ENCODE measurements at regions not wholly inside any gene's neighbourhood (a gene's known extent, or its start where the extent isn't known, plus 50 kb on each side); places are given as distances from the start of the nearest gene placed in this dataset.

- TF ChIP-seq CTCF (IDR thresholded peaks at IDR 0.05): no peak
- no peak overlapping the region for H3K4me3 ChIP-seq
- no peak overlapping the region for H3K27ac ChIP-seq
- DNase-seq (ENCODE audit: low spot score): peak; percentile 63
Measured at GRCh38 chr2:43034242-43034619, 192.2 kb downstream of the ZFP36L2 start.

DNA sequence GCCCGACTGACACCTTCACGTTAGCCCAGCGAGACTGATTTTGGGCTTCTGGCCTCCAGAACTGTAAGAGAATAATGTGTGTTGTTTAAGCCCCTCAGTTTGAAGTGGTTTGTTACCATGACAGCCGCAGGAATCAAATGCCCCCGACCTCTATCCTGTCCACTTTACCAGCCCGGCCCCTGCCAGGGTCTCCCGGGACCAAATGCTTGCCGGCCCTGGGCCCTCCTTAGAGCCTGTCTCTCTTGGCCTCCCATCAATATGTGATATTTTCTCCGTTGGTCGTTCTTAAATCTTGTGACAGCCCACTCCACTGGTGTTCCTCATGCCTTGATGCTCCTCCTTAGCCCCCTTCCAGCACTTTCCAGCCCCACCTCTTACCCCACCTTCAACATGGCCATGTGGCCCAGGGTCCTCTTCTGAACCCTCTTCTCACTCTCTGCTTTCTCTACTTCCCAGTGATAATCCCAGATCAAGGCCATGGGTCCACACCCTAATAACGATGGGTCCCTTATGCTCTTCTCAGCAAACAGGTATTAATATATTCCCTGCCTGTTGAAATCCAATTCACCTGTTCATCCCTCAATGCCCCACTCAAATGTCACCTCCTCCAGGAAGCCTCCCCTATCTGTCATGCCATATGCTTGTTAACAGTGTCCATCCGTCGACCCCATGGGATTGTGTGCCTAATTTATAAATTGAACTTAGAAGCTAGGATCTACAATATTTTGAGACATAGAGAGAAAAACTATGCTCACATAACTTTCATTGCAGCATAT lies 192.8 kb downstream of the ZFP36L2 start:
- H3K27ac ChIP-seq: peak overlapping the region in 1 of 2 donors; percentile 70
- DNase-seq (ENCODE audit: low spot score): peak; percentile 50

GRCh38 chr2:43033016-43033270 lies 193.5 kb downstream of the ZFP36L2 start:
- peak; percentile 43 for DNase-seq (ENCODE audit: low spot score)
- Histone ChIP-seq H3K27ac (peak overlapping the region; percentile 51 to 70), H3K4me3 (no peak overlapping the region)
- TF ChIP-seq CTCF (IDR thresholded peaks at IDR 0.05): no peak

More for the DNA sequence above, 192.8 kb downstream of the ZFP36L2 start:
- TF ChIP-seq CTCF (IDR thresholded peaks at IDR 0.05): no peak
- H3K4me3 ChIP-seq: no peak overlapping the region

DNA sequence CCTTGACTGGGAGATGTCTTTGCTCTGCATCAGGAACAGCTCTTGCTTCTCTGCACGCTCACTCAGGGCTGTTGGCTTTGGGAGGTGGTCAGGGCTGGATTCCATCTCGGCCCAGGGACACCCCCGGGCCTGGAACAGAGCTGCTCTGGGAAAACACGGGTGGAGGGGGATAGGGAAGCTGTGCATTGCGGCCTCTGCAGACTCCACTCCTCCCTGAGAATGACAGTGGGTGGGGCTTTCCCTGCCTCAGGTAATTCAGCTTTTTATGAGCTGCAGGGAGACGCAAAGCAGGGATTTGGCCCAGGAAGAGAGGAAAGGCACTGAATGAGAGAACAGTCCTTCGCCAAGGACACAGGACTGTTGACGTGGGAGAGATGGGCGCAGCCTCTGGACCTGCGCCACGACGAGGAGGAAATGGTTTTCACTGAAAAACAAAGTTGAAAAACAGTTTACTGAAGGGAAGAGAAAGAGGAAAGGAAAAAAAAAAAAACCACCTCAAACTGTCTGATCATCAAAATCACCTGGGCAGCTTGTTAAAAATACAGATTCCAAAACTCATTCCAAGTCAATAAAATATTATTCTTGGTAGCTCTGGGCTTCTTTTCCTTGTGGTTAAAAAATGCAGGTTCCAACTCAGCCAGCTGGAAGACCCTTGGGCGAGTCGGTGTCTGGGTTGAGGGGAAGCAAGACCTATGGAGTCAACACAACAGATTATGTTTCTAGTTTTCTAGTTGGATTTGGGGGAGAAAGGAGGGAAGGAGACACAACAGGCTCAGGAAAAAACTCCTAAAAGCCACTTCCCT lies 194.0 kb downstream of the ZFP36L2 start:
- no peak for TF ChIP-seq CTCF (IDR thresholded peaks at IDR 0.05)

GRCh38 chr2:43031471-43032212 lies 194.8 kb downstream of the ZFP36L2 start:
- TF ChIP-seq CTCF (IDR thresholded peaks at IDR 0.05): no peak
- DNase-seq (ENCODE audit: low spot score): peak; percentile 16
- no peak overlapping the region for H3K4me3 ChIP-seq
- peak overlapping the region; percentile 51 to 85 for H3K27ac ChIP-seq

More for the DNA sequence above, 194.0 kb downstream of the ZFP36L2 start:
- peak; percentile 77 for DNase-seq (ENCODE audit: low spot score)
- H3K4me3 ChIP-seq: no peak overlapping the region
- peak overlapping the region; percentile 51 to 85 for H3K27ac ChIP-seq

DNA sequence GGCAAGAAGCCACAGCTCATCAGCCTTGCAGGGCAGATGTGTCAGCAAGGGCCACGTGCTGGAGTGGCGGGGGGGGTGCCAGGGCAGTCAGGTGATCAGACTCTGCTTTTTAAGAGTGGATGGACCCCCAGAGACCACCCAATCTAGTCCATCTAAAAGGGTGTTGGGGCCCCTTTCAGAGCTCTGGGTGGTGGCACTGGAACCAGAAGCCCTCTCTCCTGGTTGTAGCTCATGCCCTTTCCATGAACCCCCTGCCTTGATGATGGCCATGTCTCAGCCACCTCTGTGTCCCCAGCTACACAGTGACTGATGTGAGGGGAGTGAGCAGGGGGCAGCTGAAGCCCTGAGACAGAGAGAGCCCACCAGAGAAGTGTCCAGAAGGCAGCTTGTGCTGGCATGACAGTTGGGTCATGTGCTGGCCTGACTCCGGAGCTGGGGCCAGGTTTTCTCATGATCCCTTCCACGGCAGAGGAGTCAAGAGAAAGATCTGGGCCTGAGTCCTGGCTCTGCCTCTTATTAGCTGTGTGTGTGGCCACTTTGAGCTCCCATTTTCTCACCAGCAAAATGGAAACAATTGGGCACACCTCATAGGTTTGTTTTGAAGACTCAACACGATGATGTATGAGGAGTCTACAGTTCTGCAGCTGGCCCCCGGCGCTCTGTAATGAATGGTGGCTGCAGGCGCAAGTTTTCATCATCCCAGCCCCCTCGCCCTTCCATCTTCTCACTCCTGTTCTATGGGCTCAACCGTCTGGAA lies 195.7 kb downstream of the ZFP36L2 start:
- peak; percentile 70 for DNase-seq (ENCODE audit: low spot score)
- peak overlapping the region in 1 of 2 donors; percentile 22 for H3K27ac ChIP-seq
- TF ChIP-seq CTCF (IDR thresholded peaks at IDR 0.05): no peak

More for the DNA sequence above, 195.7 kb downstream of the ZFP36L2 start:
- H3K4me3 ChIP-seq: no peak overlapping the region

Data from coronary artery (tissue), 2 donors.